GM12891 (cell line): ENCODE measurements at regions not wholly inside any gene's neighbourhood (a gene's known extent, or its start where the extent isn't known, plus 50 kb on each side); places are given as distances from the start of the nearest gene placed in this dataset.

ENCODE experiments used
- POLR2A ChIP-seq: IDR thresholded peaks from 2 replicates; pipeline ENCODE4 v1.6.1; 2011; ENCODE audit warnings: low read depth, low read length, control low read depth
- POLR2AphosphoS5 ChIP-seq: IDR thresholded peaks from 2 replicates; pipeline ENCODE4 v1.6.1; 2011; ENCODE audit warnings: low read depth, low read length, control low read depth
- TAF1 ChIP-seq: IDR thresholded peaks from 2 replicates; pipeline ENCODE4 v1.6.1; 2011; ENCODE audit warnings: low read depth, low read length, control low read depth

DNA sequence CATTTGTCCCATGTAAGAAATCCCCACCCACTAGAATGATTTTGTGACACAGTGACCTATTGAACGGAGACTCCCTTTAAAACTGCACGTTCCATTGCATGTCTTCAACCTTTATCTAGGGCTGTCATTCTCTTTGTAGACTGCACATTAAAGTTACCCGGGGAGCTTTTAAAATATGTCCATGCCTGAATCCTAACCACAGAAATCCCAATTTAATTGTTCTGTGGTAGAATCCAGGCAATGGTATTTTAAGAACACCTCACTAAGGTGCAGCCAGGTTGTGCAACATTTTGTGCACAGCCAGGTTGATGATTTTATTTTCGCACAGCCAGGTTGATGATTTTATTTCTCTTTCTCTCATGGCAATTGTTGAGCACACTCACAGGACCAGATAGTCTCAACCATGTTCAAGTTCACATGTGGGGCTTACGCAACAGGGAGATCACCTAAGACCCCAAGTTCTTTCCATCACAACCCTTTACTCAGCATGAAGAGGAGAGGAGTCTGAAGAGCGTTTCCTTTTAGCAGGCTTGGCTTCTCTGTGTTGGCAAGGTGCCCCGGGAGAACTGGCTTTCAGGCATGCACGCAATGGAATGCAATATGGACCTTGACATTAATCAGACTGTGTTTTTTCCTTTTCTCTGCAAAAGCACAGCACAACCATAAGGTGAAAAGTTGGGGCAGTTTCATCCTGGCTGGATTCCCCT, 467.3 kb upstream of the ETAA1 start:
- TF ChIP-seq POLR2A (no peak), POLR2AphosphoS5 (no peak), TAF1 (no peak)
